Stimulated activated CD4-positive, alpha-beta T cell treated with anti-CD3 and anti-CD28 coated beads, Interleukin-1b, Interleukin-23, amount 100 ng/mL, for 4 hours (primary cell): ENCODE measurements at regions not wholly inside any gene's neighbourhood (a gene's known extent, or its start where the extent isn't known, plus 50 kb on each side); places are given as distances from the start of the nearest gene placed in this dataset.
"Not testable (repeated sequence)": the region's sequence is repeated elsewhere in the genome, so short reads cannot be mapped to it uniquely, and the experiment has no call there.

Source experiments
- DNase-seq, 2 donors: peaks; one replicate each; pipeline ENCODE4 v3.0.0-alpha.2; 2020; ENCODE audit warnings: low read depth in 2 of 2

- DNase-seq, result no peak
These were observed 185.5 kb downstream of the OLFM1 start for GRCh38 chr9:135273008-135273407.

- DNase-seq, result no peak
These were observed 187.7 kb downstream of the OLFM1 start for GRCh38 chr9:135275163-135275562.

- DNase-seq, result no peak
These were observed 188.3 kb downstream of the OLFM1 start for GRCh38 chr9:135275571-135276289.

DNA sequence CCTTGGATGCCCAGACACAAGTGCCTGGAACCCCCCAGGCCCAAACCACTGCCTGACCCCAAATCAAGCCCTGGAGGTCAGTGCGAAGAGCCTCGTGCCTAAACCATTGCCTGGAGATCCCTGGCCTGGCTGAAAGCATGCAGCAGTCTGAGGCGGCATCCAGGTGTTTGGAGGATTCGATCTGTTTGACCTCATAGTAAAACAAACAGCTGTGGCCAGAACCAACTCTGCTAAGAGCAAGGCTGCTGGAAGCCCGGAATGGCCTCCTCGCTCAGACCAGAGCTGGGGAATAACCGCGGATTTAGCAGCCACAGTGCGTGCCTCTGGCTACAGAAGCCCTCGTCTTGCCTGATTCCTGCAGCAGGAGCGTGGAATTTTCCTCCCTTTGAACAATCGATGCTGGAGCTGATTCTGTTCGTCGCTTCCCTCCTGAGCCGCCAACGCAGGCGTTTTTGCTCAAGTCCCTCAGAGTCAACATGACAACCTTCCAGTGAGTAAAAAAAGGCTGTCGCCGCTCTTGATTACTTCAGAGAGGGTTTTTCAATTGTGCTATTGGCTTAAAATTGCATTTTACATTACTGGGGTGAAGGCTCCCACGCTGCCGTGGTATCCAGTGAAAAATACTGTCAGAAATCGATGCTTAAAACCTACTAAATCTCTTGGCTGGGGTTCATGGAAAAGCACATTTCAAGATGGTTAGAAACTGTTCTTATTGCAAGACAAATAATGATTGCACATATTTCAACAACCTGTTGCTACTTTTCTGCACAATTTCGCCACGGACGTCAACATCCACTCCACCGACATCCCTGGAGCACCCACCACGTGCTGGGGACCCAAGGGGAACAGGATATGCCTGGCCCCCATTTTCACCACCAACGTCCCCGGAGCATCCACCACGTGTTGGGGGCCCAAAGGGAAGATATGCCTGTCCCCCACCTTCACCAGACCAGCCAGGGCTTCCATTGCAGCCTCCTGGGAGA lies 190.0 kb downstream of the OLFM1 start:
- no peak for DNase-seq

- DNase-seq, result no peak
These were observed 191.1 kb downstream of the OLFM1 start for GRCh38 chr9:135278586-135278985.

GRCh38 chr9:135279385-135279784 lies 191.9 kb downstream of the OLFM1 start:
- DNase-seq, result no peak

GRCh38 chr9:135279834-135280393 lies 192.4 kb downstream of the OLFM1 start:
- no peak for DNase-seq

DNA sequence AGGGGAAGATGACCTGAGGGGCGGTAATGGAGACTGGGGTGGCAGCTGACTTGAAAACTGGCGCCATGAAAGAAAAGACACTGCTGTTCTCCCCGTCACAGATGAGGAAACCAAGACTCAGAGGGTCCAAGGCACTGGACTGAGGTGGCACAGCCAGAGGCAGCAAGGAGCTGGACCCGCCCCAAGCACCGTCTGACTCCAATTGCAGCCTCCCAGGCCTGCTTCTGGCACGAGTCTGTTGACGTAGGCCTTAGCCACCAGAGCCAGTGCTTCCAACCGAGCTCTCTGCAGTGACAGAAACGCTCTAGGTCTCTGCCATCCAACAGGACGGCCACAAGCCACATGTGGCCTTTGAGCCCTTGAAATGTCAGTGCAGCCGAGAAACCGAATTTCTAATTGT lies 193.2 kb downstream of the OLFM1 start:
- no peak for DNase-seq

GRCh38 chr9:135281151-135281550 lies 193.7 kb downstream of the OLFM1 start:
- no peak for DNase-seq

GRCh38 chr9:135281791-135282737 lies 194.6 kb downstream of the OLFM1 start:
- no peak for DNase-seq

- no peak for DNase-seq
These were observed 195.3 kb downstream of the OLFM1 start for GRCh38 chr9:135282808-135283207.

- no peak for DNase-seq
These were observed 195.9 kb upstream of the PPP1R26 start for GRCh38 chr9:135283671-135284070.

DNA sequence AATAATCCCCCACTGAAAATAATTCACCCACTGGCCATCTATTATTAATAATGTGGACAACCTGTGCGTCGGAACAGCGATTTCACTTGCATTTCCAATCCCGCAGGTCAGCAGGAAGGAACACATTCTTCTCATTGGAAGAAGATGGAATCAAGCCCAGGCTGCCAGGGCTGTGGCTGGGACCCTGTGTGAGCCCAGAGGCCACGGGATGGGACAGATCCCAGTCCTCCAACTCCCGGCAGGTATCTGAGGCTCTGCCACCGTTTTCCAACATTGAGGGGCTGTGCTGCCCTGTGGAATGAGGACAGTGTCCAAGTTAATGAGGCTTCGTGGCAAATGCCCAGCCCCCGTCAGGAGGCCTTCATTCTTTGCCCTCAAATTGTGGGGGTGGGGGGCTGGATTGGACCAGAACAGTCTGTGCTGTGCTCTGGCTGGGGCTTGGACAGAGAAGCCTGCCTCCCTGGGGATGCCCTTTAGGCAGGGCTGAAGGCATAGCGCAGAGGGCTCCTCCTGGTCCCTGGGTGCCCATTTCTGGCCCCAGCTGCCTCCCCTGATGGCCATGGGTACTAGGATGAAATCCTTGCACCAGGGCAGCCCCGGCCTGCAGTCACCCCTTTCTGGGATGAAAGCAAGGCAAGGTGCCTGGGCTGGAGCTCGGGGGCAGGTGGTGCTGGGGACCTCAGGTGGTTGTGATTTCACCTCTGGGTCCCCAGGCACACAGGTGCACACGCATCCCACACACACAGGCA lies 195.0 kb upstream of the PPP1R26 start:
- no peak for DNase-seq

DNA sequence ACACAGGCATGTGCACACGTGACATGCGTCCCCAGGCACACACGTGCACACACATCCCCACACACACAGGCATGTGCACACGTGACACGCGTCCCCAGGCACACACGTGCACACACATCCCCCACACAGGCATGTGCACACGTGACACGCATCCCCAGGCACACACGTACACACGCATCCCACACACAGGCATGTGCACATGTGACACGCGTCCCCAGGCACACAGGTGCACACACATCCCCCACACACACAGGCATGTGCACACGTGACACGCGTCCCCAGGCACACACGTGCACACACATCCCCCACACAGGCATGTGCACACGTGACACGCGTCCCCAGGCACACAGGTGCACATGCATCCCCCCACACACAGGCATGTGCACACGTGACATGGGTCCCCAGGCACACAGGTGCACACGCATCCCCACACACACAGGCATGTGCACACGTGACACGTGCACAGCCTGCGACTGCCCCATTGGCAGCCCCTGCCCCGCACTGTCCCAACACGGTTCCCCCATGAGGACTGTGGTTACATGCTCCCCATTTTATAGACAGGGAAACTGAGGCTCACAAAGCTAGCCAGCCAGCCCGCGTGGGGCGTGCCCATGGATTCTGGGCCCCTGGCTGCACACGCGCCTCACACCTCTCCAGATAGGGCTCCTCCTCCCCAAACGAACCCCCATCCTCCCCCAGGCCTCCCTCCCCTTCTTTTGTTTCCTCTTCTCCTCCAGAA lies 193.2 kb upstream of the PPP1R26 start:
- DNase-seq, result not testable (repeated sequence)

DNA sequence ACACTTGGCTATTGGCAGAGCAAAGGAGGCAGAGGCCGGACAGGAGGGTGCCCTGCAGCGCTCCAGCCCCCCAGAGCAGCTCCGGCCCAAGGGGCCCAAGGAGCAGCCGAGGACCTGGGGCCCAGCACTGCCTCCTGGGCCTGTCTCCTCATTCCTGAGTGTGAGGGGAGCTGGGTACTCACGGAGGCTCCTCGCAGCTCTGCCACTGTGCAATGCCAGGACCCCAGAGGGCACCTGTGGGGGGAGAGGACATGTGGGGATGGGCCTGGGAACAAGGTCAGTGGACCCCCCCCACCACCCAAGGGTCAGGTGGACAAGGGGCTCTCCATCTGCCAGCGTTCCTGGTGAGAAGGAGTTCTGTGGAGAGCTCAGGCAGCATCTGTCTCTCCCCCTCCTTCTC lies 192.6 kb upstream of the PPP1R26 start:
- no peak for DNase-seq

GRCh38 chr9:135287627-135288026 lies 192.0 kb upstream of the PPP1R26 start:
- no peak for DNase-seq

DNA sequence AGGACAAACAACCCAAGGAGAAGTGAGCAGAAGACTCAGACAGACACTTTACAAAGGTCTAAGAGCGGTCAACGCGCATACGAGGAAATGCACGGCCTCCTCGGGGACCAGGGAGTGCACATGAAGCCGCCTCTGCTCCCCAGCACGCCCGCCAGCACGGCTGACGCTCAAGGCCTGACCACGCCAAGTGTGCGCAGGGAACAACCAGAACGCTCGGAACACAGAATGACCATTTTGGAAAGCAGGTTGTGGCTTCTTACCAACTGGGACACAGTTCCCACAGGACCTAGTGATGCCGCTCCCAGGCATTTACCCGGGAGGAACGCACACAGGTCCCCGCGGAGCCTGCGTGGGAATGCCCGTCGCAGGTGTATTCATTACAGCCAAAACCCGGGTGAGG lies 191.5 kb upstream of the PPP1R26 start:
- no peak for DNase-seq

DNA sequence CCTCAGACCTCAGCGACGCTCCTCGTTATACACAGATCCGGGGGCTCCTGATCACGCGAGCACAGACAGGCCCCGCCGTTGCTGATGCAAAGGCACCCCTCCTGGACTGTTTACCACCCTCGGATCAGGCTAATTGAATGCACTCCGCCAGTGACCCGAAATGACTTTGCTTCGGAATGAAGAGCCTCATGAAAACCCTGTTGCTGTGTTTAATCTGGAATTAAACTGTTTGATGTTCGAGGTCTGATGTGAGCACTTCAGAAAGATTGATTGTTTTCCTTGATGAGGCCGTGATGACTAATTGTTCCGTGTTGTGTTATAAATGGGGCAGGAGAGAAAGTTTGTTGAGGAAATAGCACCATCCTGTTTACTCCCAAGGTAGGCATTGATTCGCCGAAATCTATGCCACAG lies 190.5 kb upstream of the PPP1R26 start:
- DNase-seq, result no peak

- no peak for DNase-seq
These were observed 189.5 kb upstream of the PPP1R26 start for GRCh38 chr9:135290086-135290485.

DNA sequence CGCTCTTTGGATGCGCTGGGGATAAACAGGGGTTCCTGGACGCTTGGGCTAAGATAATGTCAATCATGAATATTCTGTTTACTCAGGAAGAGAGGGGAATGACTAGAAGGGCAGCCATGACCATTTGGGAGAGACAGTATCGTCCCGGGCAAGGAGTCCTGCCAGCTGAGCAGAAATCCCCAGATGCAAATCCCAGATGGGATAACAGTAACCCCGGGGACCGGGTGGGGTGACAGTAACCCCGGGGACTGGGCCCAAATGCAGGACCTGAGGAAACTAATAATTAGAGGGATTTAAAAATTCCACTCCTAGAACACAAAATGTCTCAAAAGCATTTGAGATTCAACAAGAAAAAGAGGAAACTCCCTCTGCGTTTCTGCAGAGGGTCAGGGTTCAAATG lies 189.0 kb upstream of the PPP1R26 start:
- DNase-seq, result no peak
